ENCODE measurements at regions not wholly inside any gene's neighbourhood (a gene's known extent, or its start where the extent isn't known, plus 50 kb on each side); places are given as distances from the start of the nearest gene placed in this dataset.

DNA sequence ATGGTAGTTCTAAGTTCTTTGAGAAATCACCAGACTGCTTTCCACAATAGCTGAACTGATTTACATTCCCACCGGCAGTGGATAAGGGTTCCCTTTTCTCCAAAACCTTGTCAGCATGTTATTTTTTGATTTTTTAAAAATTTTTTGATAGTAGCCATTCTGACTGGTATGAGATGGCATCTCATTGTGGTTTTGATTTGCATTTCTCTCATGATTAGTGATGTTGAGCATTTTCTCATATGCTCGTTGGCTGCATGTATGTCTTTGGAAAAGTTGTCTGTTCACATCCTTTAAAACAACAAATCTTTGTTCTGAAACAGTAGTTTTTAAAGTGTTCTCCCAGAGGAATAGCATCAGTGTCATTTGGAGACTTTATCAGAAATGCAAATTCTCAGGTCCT, 77.5 kb upstream of the POMP start:
- Mint-ChIP-seq H3K4me3 (no peak overlapping the region), H3K9me3 (no peaks in the 10 kb centered on the region), H3K4me1 (peaks cover 22% of the 10 kb centered on the region), H3K27ac (ENCODE audit: unreplicated experiment) (no peak overlapping the region), H3K36me3 (ENCODE audit: low read depth) (no peaks in the 10 kb centered on the region), H3K27me3 (ENCODE audit: low read depth) (peaks cover 4% of the 10 kb centered on the region)
- TF ChIP-seq, protein P1, sequence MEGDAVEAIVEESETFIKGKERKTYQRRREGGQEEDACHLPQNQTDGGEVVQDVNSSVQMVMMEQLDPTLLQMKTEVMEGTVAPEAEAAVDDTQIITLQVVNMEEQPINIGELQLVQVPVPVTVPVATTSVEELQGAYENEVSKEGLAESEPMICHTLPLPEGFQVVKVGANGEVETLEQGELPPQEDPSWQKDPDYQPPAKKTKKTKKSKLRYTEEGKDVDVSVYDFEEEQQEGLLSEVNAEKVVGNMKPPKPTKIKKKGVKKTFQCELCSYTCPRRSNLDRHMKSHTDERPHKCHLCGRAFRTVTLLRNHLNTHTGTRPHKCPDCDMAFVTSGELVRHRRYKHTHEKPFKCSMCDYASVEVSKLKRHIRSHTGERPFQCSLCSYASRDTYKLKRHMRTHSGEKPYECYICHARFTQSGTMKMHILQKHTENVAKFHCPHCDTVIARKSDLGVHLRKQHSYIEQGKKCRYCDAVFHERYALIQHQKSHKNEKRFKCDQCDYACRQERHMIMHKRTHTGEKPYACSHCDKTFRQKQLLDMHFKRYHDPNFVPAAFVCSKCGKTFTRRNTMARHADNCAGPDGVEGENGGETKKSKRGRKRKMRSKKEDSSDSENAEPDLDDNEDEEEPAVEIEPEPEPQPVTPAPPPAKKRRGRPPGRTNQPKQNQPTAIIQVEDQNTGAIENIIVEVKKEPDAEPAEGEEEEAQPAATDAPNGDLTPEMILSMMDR (conservative IDR thresholded peaks at IDR 0.05): no peak
- no peak for DNase-seq (ENCODE audit: low read depth, low spot score)

DNA sequence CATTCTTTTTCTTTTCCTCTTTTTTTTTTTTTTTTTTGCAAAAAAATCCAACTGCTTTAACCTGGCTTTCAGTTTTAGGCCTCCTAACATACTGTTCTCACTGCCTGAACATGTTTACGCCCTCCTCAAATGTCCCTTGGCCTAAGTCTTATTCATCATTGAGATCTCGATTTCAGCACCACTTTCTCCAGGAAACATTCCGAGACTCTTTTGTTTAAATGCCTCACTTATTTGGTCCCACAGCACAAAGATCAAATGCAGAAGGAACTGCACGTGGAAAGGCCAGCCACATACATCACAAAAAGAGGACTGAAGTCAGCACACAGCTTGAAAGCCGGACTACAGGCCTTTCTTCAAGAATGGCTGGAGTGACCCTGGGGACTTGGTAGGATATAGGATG, 79.2 kb upstream of the POMP start:
- Mint-ChIP-seq H3K9me3 (no peaks in the 10 kb centered on the region), H3K4me3 (no peak overlapping the region), H3K4me1 (peaks cover 22% of the 10 kb centered on the region), H3K27me3 (ENCODE audit: low read depth) (peaks cover 4% of the 10 kb centered on the region), H3K36me3 (ENCODE audit: low read depth) (no peaks in the 10 kb centered on the region), H3K27ac (ENCODE audit: unreplicated experiment) (peak overlapping the region; percentile 25)
- DNase-seq (ENCODE audit: low read depth, low spot score): no peak
- TF ChIP-seq, protein P1 (conservative IDR thresholded peaks at IDR 0.05): no peak

DNA sequence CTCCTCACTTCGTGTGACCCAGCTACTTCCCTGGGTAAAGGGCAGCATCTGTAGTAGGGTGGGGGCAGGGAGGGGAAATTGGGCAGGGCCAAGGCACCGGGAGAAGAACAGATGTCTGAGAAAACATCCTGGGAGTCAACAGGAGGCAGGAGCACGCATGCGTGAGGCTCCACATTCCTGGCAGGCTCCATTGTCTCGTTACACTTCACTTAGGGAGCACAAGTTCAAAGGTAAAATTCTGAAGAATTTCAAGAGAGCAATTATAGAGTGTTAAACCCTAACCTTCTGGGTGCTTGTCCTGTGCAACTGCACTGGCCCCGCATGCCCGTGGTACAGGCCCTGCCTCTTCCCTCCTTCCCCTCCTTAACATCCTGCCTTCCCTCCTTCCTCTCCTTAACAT, 79.6 kb upstream of the POMP start:
- no peak for DNase-seq (ENCODE audit: low read depth, low spot score)
- Mint-ChIP-seq H3K4me1 (peaks cover 22% of the 10 kb centered on the region), H3K27me3 (ENCODE audit: low read depth) (peaks cover 4% of the 10 kb centered on the region), H3K27ac (ENCODE audit: unreplicated experiment) (no peak overlapping the region), H3K4me3 (no peak overlapping the region), H3K9me3 (no peaks in the 10 kb centered on the region), H3K36me3 (ENCODE audit: low read depth) (no peaks in the 10 kb centered on the region)
- TF ChIP-seq, protein P1 (conservative IDR thresholded peaks at IDR 0.05): no peak

DNA sequence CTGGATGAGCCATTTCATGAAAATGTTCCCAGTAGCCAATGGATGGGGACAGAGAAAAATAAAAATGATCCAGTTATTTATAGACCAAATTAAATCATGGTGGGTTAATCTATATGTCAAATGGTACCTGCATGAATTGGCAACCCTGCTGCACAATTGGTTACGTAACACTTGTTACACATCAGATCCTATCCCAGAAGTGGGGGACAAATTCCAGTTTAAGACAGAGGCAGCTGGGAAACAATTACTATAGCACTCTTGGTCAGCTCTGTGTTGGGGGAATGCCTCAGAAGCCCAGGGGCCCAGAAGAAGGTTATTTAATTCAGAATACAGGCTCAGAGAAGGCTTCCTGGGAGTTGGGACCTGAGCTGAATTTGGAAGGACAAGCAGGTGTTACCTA, 81.1 kb upstream of the FLT1 start:
- no peak overlapping the region for H3K27ac Mint-ChIP-seq (ENCODE audit: unreplicated experiment)
- DNase-seq (ENCODE audit: low read depth, low spot score): no peak
- TF ChIP-seq, protein P1 (conservative IDR thresholded peaks at IDR 0.05): no peak
- H3K4me1 Mint-ChIP-seq: peaks cover 7% of the 10 kb centered on the region
- no peaks in the 10 kb centered on the region for H3K9me3 Mint-ChIP-seq
- H3K4me3 Mint-ChIP-seq: no peak overlapping the region
- peaks cover 2% of the 10 kb centered on the region for H3K27me3 Mint-ChIP-seq (ENCODE audit: low read depth)
- H3K36me3 Mint-ChIP-seq (ENCODE audit: low read depth): no peaks in the 10 kb centered on the region

DNA sequence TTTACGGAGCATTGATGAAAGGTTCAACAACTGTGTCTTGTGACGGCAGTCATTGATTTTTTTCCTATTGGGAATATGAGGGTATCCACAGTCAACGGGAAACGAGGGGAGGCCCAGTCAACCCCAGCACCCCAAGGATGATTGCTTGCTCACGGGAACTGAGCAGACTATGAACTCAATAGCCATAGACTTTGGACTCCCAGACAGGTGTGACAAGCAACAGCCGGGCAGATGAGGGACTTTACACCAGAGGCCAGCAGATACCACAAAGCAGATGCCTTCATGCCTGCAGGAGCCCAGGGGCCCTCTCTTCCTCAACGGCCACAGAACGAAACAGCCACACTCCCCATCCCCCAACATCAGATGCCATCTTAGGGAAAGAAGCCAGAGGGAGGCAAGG, 80.3 kb upstream of the FLT1 start:
- Mint-ChIP-seq H3K27me3 (ENCODE audit: low read depth) (peaks cover 2% of the 10 kb centered on the region), H3K27ac (ENCODE audit: unreplicated experiment) (no peak overlapping the region), H3K4me3 (no peak overlapping the region), H3K4me1 (peaks cover 7% of the 10 kb centered on the region), H3K36me3 (ENCODE audit: low read depth) (no peaks in the 10 kb centered on the region), H3K9me3 (no peaks in the 10 kb centered on the region)
- TF ChIP-seq, protein P1 (conservative IDR thresholded peaks at IDR 0.05): no peak
- DNase-seq (ENCODE audit: low read depth, low spot score): no peak

DNA sequence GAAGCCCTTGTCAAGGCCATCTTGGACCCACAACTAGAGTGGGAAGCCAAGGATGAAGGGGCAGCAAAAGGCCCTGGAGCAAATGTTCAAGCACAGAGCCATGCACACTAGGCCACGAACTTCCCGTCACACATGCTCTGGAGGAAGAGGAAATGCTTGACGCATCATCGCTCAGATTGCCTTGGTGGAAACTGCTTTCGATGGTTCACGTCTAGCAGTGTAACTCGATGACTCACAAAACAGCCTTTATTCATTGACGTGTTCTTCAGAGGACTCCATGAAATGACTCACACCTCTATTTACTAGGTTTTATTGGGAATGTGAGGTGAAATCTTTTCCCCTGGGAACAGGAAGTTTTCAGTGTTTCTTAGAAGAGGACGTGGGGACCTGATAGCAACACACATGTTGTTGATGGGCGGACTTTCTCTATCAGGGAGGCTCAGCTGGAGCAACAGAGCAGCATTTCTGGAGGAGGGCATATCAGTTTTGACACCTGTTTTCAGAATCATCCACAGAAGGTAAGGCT, 79.8 kb upstream of the FLT1 start:
- Mint-ChIP-seq H3K27ac (ENCODE audit: unreplicated experiment) (no peak overlapping the region), H3K36me3 (ENCODE audit: low read depth) (no peaks in the 10 kb centered on the region), H3K4me3 (no peak overlapping the region), H3K9me3 (no peaks in the 10 kb centered on the region), H3K27me3 (ENCODE audit: low read depth) (peaks cover 2% of the 10 kb centered on the region), H3K4me1 (peaks cover 3% of the 10 kb centered on the region)
- TF ChIP-seq, protein P1 (conservative IDR thresholded peaks at IDR 0.05): no peak
- DNase-seq (ENCODE audit: low read depth, low spot score): no peak
